ENCODE measurements at regions not wholly inside any gene's neighbourhood (a gene's known extent, or its start where the extent isn't known, plus 50 kb on each side); places are given as distances from the start of the nearest gene placed in this dataset.

GRCh38 chr7:27364344-27364758 is 121.7 kb downstream of the EVX1 start:
- WGBS, 2 experiments (ENCODE audit: low coverage in 1 of 2, low lambda C conversion rate in 2 of 2, missing lambda C conversion rate in 2 of 2), result 18 to 22% methylated on average over 4 of the region's 4 CpGs
- Histone ChIP-seq H3F3A (ENCODE audit: insufficient read depth) (0 out of 2 replicates have a peak, but pooled peaks cover 5% of the 10 kb centered on the region), H2AFZ (peak overlapping the region; percentile 86), H3K4me2 (ENCODE audit: unreplicated experiment) (peak overlapping the region; percentile 81), H3K9me3 (ENCODE audit: low read depth) (no peaks in the 10 kb centered on the region), H3K36me3 (ENCODE audit: low read depth) (no peaks in the 10 kb centered on the region), H3K79me2 (ENCODE audit: insufficient read depth) (no peaks in the 10 kb centered on the region), H3K9me2 (ENCODE audit: insufficient read depth) (no peaks in the 10 kb centered on the region), H4K20me1 (ENCODE audit: insufficient read depth) (no peaks in the 10 kb centered on the region), H3K27ac (peak overlapping the region; percentile 44), H3K9ac (peak overlapping the region; percentile 51), H3K4me1 (ENCODE audit: insufficient read depth) (peaks cover 10% of the 10 kb centered on the region), H3K4me3 (peak overlapping the region; percentile 61), H3K27me3 (replicated peaks; ENCODE audit: insufficient read depth) (no peaks in the 10 kb centered on the region)
- no peak for TF ChIP-seq EZH2 (IDR thresholded peaks at IDR 0.05; ENCODE audit: insufficient read depth, poor library complexity, severe bottlenecking)
- TF ChIP-seq EZH2phosphoT487 (IDR thresholded peaks at IDR 0.05; ENCODE audit: insufficient read depth, low read depth), result no peak
- DNase-seq, result peak; percentile 82
- in situ Hi-C loops (cut with MboI), result no loop called here

- Histone ChIP-seq H3K27me3 (replicated peaks; ENCODE audit: insufficient read depth) (no peaks in the 10 kb centered on the region), H3K9me2 (ENCODE audit: insufficient read depth) (no peaks in the 10 kb centered on the region), H3K9ac (no peak overlapping the region), H3K27ac (no peak overlapping the region), H4K20me1 (ENCODE audit: insufficient read depth) (no peaks in the 10 kb centered on the region), H2AFZ (no peak overlapping the region), H3K4me3 (no peak overlapping the region), H3K79me2 (ENCODE audit: insufficient read depth) (no peaks in the 10 kb centered on the region), H3K36me3 (ENCODE audit: low read depth) (no peaks in the 10 kb centered on the region), H3K4me1 (ENCODE audit: insufficient read depth) (peaks cover 10% of the 10 kb centered on the region), H3K9me3 (ENCODE audit: low read depth) (no peaks in the 10 kb centered on the region), H3K4me2 (ENCODE audit: unreplicated experiment) (no peak overlapping the region), H3F3A (ENCODE audit: insufficient read depth) (0 out of 2 replicates have a peak, but pooled peaks cover 5% of the 10 kb centered on the region)
- DNase-seq, result no peak
- TF ChIP-seq EZH2 (IDR thresholded peaks at IDR 0.05; ENCODE audit: insufficient read depth, poor library complexity, severe bottlenecking), result no peak
- TF ChIP-seq EZH2phosphoT487 (IDR thresholded peaks at IDR 0.05; ENCODE audit: insufficient read depth, low read depth), result no peak
- WGBS, 2 experiments (ENCODE audit: low coverage in 1 of 2, low lambda C conversion rate in 2 of 2, missing lambda C conversion rate in 2 of 2), result 95 to 100% methylated on average over 4 of the region's 4 CpGs
- in situ Hi-C loops (cut with MboI), result no loop called here
Observed at GRCh38 chr7:27367179-27367932, 124.8 kb downstream of the EVX1 start.

GRCh38 chr7:27367933-27368549 is 125.4 kb downstream of the EVX1 start:
- no peak overlapping the region for H3K4me3 ChIP-seq
- DNase-seq, result no peak
- H3K4me2 ChIP-seq (ENCODE audit: unreplicated experiment), result no peak overlapping the region
- TF ChIP-seq EZH2phosphoT487 (IDR thresholded peaks at IDR 0.05; ENCODE audit: insufficient read depth, low read depth), result no peak
- TF ChIP-seq EZH2 (IDR thresholded peaks at IDR 0.05; ENCODE audit: insufficient read depth, poor library complexity, severe bottlenecking), result no peak
- H3K9me2 ChIP-seq (ENCODE audit: insufficient read depth), result no peaks in the 10 kb centered on the region
- H3K9ac ChIP-seq, result no peak overlapping the region
- H3K9me3 ChIP-seq (ENCODE audit: low read depth), result no peaks in the 10 kb centered on the region
- no peaks in the 10 kb centered on the region for H3K79me2 ChIP-seq (ENCODE audit: insufficient read depth)
- H3F3A ChIP-seq (ENCODE audit: insufficient read depth), result 0 out of 2 replicates have a peak, but pooled peaks cover 5% of the 10 kb centered on the region
- in situ Hi-C loops (cut with MboI), result no loop called here
- no peak overlapping the region for H2AFZ ChIP-seq
- WGBS, 2 experiments (ENCODE audit: low coverage in 1 of 2, low lambda C conversion rate in 2 of 2, missing lambda C conversion rate in 2 of 2), result 87% methylated on average over 4 of the region's 4 CpGs
- H3K27me3 ChIP-seq (replicated peaks; ENCODE audit: insufficient read depth), result no peaks in the 10 kb centered on the region
- peaks cover 10% of the 10 kb centered on the region for H3K4me1 ChIP-seq (ENCODE audit: insufficient read depth)
- no peak overlapping the region for H3K27ac ChIP-seq
- H3K36me3 ChIP-seq (ENCODE audit: low read depth), result no peaks in the 10 kb centered on the region
- H4K20me1 ChIP-seq (ENCODE audit: insufficient read depth), result no peaks in the 10 kb centered on the region

GRCh38 chr7:27374958-27375841 is 132.6 kb downstream of the EVX1 start:
- 74 to 83% methylated on average over 5 to 6 of the region's 6 CpGs for WGBS, 2 experiments (ENCODE audit: low coverage in 1 of 2, low lambda C conversion rate in 2 of 2, missing lambda C conversion rate in 2 of 2)
- TF ChIP-seq EZH2 (IDR thresholded peaks at IDR 0.05; ENCODE audit: insufficient read depth, poor library complexity, severe bottlenecking) (no peak), EZH2phosphoT487 (IDR thresholded peaks at IDR 0.05; ENCODE audit: insufficient read depth, low read depth) (no peak)
- no peaks in the 10 kb centered on the region for H3K4me1 ChIP-seq (ENCODE audit: insufficient read depth)
- H3K27ac ChIP-seq, result no peak overlapping the region
- in situ Hi-C loops (cut with MboI), result no loop called here
- H3K9ac ChIP-seq, result no peak overlapping the region
- no peaks in the 10 kb centered on the region for H3K36me3 ChIP-seq (ENCODE audit: low read depth)
- H3K9me3 ChIP-seq (ENCODE audit: low read depth), result no peaks in the 10 kb centered on the region
- no peak overlapping the region for H2AFZ ChIP-seq
- no peaks in the 10 kb centered on the region for H3F3A ChIP-seq (ENCODE audit: insufficient read depth)
- no peak overlapping the region for H3K4me3 ChIP-seq
- H4K20me1 ChIP-seq (ENCODE audit: insufficient read depth), result no peaks in the 10 kb centered on the region
- H3K9me2 ChIP-seq (ENCODE audit: insufficient read depth), result no peaks in the 10 kb centered on the region
- no peaks in the 10 kb centered on the region for H3K79me2 ChIP-seq (ENCODE audit: insufficient read depth)
- DNase-seq, result no peak
- peaks cover 25% of the 10 kb centered on the region for H3K27me3 ChIP-seq (replicated peaks; ENCODE audit: insufficient read depth)
- no peak overlapping the region for H3K4me2 ChIP-seq (ENCODE audit: unreplicated experiment)

Data from GM23248 (cell line).